ENCODE measurements at regions not wholly inside any gene's neighbourhood (a gene's known extent, or its start where the extent isn't known, plus 50 kb on each side); places are given as distances from the start of the nearest gene placed in this dataset.

DNA sequence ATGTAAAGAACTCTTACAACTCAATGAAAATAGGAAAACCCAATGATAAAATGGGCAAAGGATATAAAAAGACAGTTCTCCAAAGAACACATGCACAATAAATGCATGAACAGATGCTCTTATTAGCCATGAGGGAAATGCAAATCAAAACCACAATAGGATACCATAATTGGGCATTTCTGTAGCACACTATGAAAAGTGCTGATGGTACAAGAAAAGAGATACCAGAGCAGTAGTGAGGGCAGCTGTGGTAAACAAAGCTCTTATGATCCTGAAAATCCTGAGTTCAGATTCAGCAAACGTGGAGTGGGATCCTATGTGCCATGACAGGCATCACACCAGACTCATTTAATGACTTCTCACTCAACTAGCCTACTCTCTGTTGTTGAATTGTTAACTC is 96.7 kb upstream of the SLC25A13 start:
- TF ChIP-seq POLR2A (IDR thresholded peaks at IDR 0.05) (no peak), CTCF (IDR thresholded peaks at IDR 0.05) (no peak), EP300 (IDR thresholded peaks at IDR 0.05; ENCODE audit: low read depth) (no peak), POLR2AphosphoS5 (IDR thresholded peaks at IDR 0.05) (no peak)
- H3K36me3 ChIP-seq = no peaks in the 10 kb centered on the region
- in situ Hi-C loops (cut with MboI; ENCODE audit: low pct_ligation_motif_present in 1 of 4, low pct_unique_long_range_greater_than_20kb in 1 of 4, low sequenced_read_pairs in 3 of 4) = no loop called here
- no peaks in the 10 kb centered on the region for H3K4me1 ChIP-seq
- no peaks in the 10 kb centered on the region for H3K27me3 ChIP-seq
- H3K4me3 ChIP-seq = no peak overlapping the region
- DNase-seq = no peak
- intact Hi-C loops (cut with DNase I; ENCODE audit: low total_unique reads) = no loop called here
- H3K27ac ChIP-seq = no peak overlapping the region
- no peaks in the 10 kb centered on the region for H3K9me3 ChIP-seq
- WGBS, 2 donors (ENCODE audit: low coverage in 1 of 2) = 50 to 71% methylated on average over 1 of the region's 1 CpG

GRCh38 chr7:96417784-96418183 is 95.9 kb upstream of the SLC25A13 start:
- no peaks in the 10 kb centered on the region for H3K36me3 ChIP-seq
- in situ Hi-C loops (cut with MboI; ENCODE audit: low pct_ligation_motif_present in 1 of 4, low pct_unique_long_range_greater_than_20kb in 1 of 4, low sequenced_read_pairs in 3 of 4) (no loop called here), intact Hi-C loops (cut with DNase I; ENCODE audit: low total_unique reads) (no loop called here)
- no peak overlapping the region for H3K4me3 ChIP-seq
- H3K9me3 ChIP-seq = no peaks in the 10 kb centered on the region
- no peak for DNase-seq
- H3K27me3 ChIP-seq = no peaks in the 10 kb centered on the region
- no peak overlapping the region for H3K27ac ChIP-seq
- WGBS, 2 donors (ENCODE audit: low coverage in 1 of 2) = 62 to 78% methylated on average over 1 of the region's 1 CpG
- no peaks in the 10 kb centered on the region for H3K4me1 ChIP-seq
- TF ChIP-seq EP300 (IDR thresholded peaks at IDR 0.05; ENCODE audit: low read depth) = no peak

- Histone ChIP-seq H3K4me3 (no peak overlapping the region), H3K27ac (no peak overlapping the region), H3K9me3 (no peaks in the 10 kb centered on the region), H3K4me1 (no peaks in the 10 kb centered on the region), H3K36me3 (no peaks in the 10 kb centered on the region), H3K27me3 (no peaks in the 10 kb centered on the region)
- WGBS, 2 donors (ENCODE audit: low coverage in 1 of 2) = 18 to 56% methylated on average over 1 of the region's 1 CpG
- in situ Hi-C loops (cut with MboI; ENCODE audit: low pct_ligation_motif_present in 1 of 4, low pct_unique_long_range_greater_than_20kb in 1 of 4, low sequenced_read_pairs in 3 of 4) (no loop called here), intact Hi-C loops (cut with DNase I; ENCODE audit: low total_unique reads) (no loop called here)
- DNase-seq = no peak
- TF ChIP-seq POLR2AphosphoS5 (IDR thresholded peaks at IDR 0.05) = no peak
- TF ChIP-seq CTCF (IDR thresholded peaks at IDR 0.05) = no peak
- TF ChIP-seq POLR2A (IDR thresholded peaks at IDR 0.05) = no peak
- TF ChIP-seq EP300 (IDR thresholded peaks at IDR 0.05; ENCODE audit: low read depth) = no peak
Measured at GRCh38 chr7:96416599-96416998, 94.7 kb upstream of the SLC25A13 start.

GRCh38 chr7:96416116-96416515 is 94.2 kb upstream of the SLC25A13 start:
- intact Hi-C loops (cut with DNase I; ENCODE audit: low total_unique reads) = no loop called here
- no peaks in the 10 kb centered on the region for H3K36me3 ChIP-seq
- in situ Hi-C loops (cut with MboI; ENCODE audit: low pct_ligation_motif_present in 1 of 4, low pct_unique_long_range_greater_than_20kb in 1 of 4, low sequenced_read_pairs in 3 of 4) = no loop called here
- no peaks in the 10 kb centered on the region for H3K4me1 ChIP-seq
- TF ChIP-seq CTCF (IDR thresholded peaks at IDR 0.05) = no peak
- no peak for TF ChIP-seq POLR2AphosphoS5 (IDR thresholded peaks at IDR 0.05)
- no peak for TF ChIP-seq EP300 (IDR thresholded peaks at IDR 0.05; ENCODE audit: low read depth)
- no peak for TF ChIP-seq POLR2A (IDR thresholded peaks at IDR 0.05)
- no peak overlapping the region for H3K4me3 ChIP-seq
- no peak overlapping the region for H3K27ac ChIP-seq
- no peak for DNase-seq
- 24 to 80% methylated on average over 2 to 3 of the region's 3 CpGs for WGBS, 2 donors (ENCODE audit: low coverage in 1 of 2)
- no peaks in the 10 kb centered on the region for H3K27me3 ChIP-seq
- H3K9me3 ChIP-seq = no peaks in the 10 kb centered on the region

- 40 to 76% methylated on average over 1 to 3 of the region's 3 CpGs for WGBS, 2 donors (ENCODE audit: low coverage in 1 of 2)
- no peak overlapping the region for H3K27ac ChIP-seq
- in situ Hi-C loops (cut with MboI; ENCODE audit: low pct_ligation_motif_present in 1 of 4, low pct_unique_long_range_greater_than_20kb in 1 of 4, low sequenced_read_pairs in 3 of 4) (no loop called here), intact Hi-C loops (cut with DNase I; ENCODE audit: low total_unique reads) (no loop called here)
- H3K36me3 ChIP-seq = no peaks in the 10 kb centered on the region
- H3K27me3 ChIP-seq = no peaks in the 10 kb centered on the region
- H3K4me1 ChIP-seq = no peaks in the 10 kb centered on the region
- H3K9me3 ChIP-seq = no peaks in the 10 kb centered on the region
- H3K4me3 ChIP-seq = no peak overlapping the region
- TF ChIP-seq POLR2AphosphoS5 (IDR thresholded peaks at IDR 0.05) (no peak), EP300 (IDR thresholded peaks at IDR 0.05; ENCODE audit: low read depth) (no peak), CTCF (IDR thresholded peaks at IDR 0.05) (no peak), POLR2A (IDR thresholded peaks at IDR 0.05) (no peak)
- no peak for DNase-seq
Measured at GRCh38 chr7:96415293-96415940, 93.5 kb upstream of the SLC25A13 start.

Measured in transverse colon (tissue), 4 donors.